ENCODE measurements at regions not wholly inside any gene's neighbourhood (a gene's known extent, or its start where the extent isn't known, plus 50 kb on each side); places are given as distances from the start of the nearest gene placed in this dataset.
"Not testable (repeated sequence)": the region's sequence is repeated elsewhere in the genome, so short reads cannot be mapped to it uniquely, and the experiment has no call there.

DNA sequence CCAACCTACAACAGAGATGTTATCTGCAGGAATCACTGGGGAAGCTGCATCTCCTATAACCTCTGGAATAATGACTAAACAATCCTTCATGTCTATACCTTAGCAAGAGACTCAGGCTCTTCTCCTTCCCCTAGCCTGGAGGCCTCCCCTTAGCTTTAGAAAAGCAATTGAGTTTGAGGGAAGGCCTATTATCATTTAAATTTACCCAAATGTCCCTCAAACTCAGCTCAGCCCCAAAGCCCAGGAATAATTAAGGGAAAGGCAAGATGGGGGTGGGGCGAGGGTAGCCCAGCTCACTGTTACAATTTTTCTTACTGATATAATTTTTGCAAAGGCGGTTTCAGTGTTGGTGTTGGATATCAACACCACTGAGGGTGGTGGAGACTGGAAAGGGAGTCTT, 151.4 kb upstream of the EEA1 start:
- no peak for DNase-seq (ENCODE audit: low read depth)

DNA sequence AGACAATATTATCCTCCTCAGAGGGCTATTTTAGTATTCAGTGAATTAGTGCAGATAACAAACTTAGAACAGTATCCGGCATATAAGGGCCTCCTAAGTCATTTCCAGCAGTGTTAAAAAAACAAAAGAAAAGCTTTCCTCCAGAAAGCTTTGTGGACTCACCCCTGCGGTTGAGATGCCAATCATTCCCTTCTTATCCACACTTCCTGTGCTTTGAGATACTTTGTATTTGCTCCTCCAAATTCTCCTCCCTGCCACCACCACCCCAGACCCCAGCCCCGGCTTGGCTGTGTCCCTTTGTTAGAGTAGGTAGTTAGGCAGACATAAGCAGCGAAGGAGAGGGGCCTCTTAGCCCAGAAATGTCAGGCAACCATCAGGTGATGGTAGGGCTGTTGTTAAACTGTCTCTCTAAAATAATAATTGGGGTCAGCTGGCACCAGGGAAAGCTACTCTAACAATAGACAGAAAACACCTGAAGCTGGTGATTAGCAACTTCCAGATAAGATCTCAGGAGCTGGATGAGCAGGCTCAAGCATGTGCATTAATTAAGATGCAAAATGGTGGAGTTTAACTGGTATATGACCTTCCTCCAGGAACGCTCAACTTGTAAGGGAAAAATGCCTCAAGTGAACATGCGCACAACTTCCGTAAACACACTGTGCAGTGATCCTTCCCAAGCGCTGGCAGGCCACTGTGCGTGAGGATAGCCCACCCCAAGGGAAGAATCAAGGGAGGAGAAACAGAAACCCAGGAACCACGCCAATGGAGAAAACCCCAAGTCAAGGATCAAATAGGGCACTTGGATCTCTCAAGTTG, 152.1 kb upstream of the EEA1 start:
- no peak for DNase-seq (ENCODE audit: low read depth)

GRCh38 chr12:93081810-93082165, 152.7 kb upstream of the EEA1 start:
- DNase-seq (ENCODE audit: low read depth): no peak

DNA sequence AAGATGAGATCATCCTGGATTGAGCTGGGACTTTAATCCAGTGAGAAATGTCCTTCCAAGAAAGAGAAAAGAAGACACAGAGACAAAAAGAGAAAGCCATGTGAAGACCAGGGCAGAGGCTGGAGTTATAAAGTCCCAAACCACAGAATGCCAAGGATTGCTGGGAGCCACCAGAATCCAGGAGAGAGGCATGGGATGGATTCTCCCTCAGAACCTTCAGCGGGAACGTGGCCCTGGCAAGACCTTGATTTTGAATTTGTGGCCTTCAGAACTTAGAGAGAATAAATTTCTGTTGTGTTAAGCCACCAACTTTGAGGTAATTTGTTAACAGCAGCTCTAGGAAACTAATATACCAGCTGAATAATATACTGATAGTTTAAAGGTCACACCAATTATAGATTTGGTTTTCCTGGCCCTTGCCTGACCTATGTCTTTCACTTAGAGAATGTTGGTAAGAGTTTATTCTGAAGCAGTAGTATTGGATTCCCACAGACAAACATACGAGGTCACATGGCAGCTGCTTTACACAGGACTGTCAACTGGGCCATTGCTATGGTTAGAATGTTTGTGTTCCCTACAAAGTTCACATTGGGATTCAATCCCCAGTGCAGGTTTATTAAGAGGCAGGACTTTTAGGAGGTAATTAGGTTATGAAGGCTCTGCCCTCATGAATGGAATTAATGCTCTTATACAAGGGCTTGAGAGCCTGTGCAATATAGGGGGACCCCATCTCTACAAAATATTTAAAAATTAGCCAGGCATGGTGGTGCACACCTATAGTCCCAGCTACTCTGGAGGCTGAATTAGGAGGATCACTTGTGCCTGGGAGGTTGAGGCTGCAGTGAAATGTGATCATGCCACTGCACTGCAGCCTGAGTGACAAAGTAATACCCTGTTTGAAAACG, 156.5 kb upstream of the EEA1 start:
- no peak for DNase-seq (ENCODE audit: low read depth)

- DNase-seq (ENCODE audit: low read depth): no peak
Measured at GRCh38 chr12:93086288-93086727, 157.2 kb upstream of the EEA1 start.

- no peak for DNase-seq (ENCODE audit: low read depth)
Measured at GRCh38 chr12:93087840-93088610, 158.9 kb upstream of the EEA1 start.

DNA sequence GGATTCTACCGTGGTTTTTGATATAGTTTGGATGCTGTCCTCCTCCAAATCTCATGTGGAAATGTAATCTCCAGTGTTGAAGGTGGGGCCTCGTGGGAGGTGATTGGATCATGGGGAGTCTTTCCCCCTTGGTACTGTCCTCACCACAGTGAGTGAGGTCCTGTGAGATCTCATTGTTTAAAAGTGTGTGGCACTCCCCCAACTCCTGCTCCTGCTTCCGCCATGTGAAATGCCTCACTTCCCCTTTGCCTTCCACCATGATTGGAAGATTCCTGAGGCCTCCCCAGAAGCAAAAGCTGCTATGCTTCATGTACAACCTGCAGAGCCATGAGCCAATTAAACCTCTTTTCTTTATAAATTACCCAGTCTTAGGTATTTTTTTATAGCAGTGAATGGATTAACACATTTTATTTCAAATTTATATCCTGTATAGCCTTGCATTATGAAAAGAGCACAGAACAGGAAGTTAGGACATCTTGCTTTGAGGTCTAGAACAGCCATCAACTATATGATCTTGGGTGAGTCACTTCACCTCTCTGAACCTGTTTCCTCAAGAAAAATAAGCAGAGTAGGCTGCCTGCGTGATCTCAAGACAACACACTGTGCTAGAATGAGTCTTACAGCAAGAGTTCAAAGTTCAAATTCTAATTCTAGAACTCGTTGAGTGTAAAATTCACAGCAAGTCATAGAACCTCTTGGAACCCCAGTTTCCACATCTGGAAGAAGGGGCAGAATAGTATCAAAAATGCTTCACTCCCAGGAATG, 160.9 kb upstream of the EEA1 start:
- no peak for DNase-seq (ENCODE audit: low read depth)

- no peak for DNase-seq (ENCODE audit: low read depth)
Measured at GRCh38 chr12:93090731-93091172, 161.7 kb upstream of the EEA1 start.

GRCh38 chr12:93091886-93092648, 163.0 kb upstream of the EEA1 start:
- no peak for DNase-seq (ENCODE audit: low read depth)

DNA sequence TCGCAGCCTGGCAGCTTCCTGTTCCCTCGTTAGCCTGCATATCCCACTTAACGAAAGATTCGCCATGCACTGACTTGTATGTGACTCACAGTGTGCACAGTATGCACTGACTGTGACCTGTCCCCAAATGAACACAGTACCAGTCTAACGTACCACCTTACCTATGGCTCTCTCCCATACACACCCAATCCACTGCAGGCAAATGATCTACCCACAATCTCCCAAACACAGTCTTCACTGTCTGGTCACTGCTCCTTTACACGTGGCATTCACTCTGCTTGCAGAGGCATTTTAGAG, 163.5 kb upstream of the EEA1 start:
- DNase-seq (ENCODE audit: low read depth): no peak

- no peak for DNase-seq (ENCODE audit: low read depth)
Measured at GRCh38 chr12:93093243-93093642, 164.1 kb upstream of the EEA1 start.

- DNase-seq (ENCODE audit: low read depth): not testable (repeated sequence)
Measured at GRCh38 chr12:93094222-93094621, 165.1 kb upstream of the EEA1 start.

GRCh38 chr12:93094988-93095737, 166.1 kb upstream of the EEA1 start:
- DNase-seq (ENCODE audit: low read depth): no peak

- no peak for DNase-seq (ENCODE audit: low read depth)
Measured at GRCh38 chr12:93097417-93097816, 168.3 kb upstream of the EEA1 start.

DNA sequence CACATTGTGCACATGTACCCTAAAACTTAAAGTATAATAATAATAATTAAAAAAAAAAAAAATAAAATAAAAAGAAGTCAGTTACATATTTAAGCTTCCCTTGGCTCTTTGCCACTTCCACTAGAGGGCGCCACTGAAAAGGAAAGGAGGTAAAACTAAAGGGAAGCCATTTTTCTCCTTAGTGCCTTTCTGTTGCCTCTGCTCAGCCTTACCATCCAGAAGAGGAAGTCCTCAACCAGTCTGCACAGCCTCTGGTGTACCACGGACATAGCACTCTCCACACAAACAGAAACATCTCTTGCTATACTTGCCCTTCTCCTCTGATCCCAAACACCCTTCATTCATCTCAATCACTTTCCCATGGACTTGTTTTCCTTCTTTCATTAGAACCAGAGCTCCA, 169.0 kb upstream of the EEA1 start:
- no peak for DNase-seq (ENCODE audit: low read depth)

GRCh38 chr12:93099792-93100191, 170.7 kb upstream of the EEA1 start:
- DNase-seq (ENCODE audit: low read depth): no peak

- no peak for DNase-seq (ENCODE audit: low read depth)
Measured at GRCh38 chr12:93100610-93101009, 171.5 kb upstream of the EEA1 start.

- DNase-seq (ENCODE audit: low read depth): no peak
Measured at GRCh38 chr12:93101367-93101766, 172.3 kb upstream of the EEA1 start.

GRCh38 chr12:93102312-93102711, 173.2 kb upstream of the EEA1 start:
- DNase-seq (ENCODE audit: low read depth): no peak

DNA sequence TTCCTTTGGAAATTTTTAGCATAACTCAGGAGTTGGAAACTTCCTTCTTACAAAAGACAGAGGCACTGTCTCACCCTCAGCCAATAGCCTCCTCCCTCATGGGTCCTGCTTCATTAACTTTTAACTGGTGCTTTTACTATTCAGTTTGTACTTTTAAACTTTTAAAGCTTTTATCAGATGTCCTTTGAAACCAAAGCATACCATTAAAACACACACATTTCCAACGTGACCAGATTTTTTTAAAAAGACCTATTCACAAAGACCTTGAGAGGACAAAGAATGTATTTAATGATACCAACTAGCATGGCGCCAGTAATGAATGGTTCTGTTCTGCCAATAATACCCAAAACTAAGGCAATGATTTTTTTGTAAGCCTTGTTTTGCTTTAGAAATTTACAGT, 173.6 kb upstream of the EEA1 start:
- no peak for DNase-seq (ENCODE audit: low read depth)
